ENCODE measurements at regions not wholly inside any gene's neighbourhood (a gene's known extent, or its start where the extent isn't known, plus 50 kb on each side); places are given as distances from the start of the nearest gene placed in this dataset.

DNA sequence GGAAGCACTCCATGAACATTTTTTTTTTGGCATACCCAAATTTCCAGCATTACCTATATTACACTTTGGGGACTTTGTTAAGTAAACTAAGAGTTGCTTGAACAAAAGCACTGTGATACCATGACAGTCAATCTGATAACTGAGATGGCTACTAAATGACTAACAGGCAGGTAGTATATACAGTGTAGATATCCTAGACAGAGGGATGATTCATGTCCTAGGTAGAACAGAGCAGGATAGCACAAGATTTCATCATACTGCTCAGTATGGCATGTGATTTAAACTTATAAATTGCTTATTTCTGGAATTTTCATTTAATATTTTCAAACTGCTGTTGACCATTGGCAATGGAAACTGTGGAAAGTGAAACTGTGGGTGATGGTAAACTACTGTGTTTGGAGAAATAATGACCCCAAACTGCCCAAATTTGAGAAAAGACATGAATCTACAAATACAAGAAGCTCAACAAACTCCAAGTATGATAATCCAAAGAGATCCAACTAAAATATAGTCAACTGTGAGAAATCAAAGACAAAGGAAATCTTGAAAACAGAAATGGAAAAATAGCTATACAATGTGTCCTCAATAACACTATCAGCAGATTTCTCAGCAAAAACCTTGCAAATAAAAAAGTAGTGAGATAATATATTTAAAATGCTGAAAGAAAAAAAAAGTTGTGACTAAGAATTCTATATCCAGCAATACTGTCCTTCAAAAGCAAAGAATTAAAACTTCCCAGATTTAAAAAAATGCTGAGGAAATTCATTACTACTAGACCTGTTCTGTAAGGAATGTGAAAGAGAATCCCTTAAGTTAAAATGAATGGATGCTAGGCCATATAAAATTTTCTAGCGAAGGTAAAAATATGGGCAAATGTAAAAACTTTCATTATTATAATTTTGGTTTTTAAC, 410.4 kb downstream of the DUSP10 start:
- no peaks in the 10 kb centered on the region for H3K9me2 ChIP-seq (ENCODE audit: low read depth, low read length)
- TF ChIP-seq, protein P1, sequence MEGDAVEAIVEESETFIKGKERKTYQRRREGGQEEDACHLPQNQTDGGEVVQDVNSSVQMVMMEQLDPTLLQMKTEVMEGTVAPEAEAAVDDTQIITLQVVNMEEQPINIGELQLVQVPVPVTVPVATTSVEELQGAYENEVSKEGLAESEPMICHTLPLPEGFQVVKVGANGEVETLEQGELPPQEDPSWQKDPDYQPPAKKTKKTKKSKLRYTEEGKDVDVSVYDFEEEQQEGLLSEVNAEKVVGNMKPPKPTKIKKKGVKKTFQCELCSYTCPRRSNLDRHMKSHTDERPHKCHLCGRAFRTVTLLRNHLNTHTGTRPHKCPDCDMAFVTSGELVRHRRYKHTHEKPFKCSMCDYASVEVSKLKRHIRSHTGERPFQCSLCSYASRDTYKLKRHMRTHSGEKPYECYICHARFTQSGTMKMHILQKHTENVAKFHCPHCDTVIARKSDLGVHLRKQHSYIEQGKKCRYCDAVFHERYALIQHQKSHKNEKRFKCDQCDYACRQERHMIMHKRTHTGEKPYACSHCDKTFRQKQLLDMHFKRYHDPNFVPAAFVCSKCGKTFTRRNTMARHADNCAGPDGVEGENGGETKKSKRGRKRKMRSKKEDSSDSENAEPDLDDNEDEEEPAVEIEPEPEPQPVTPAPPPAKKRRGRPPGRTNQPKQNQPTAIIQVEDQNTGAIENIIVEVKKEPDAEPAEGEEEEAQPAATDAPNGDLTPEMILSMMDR (IDR thresholded peaks at IDR 0.05; ENCODE audit: low read length): no peak
- no peak for TF ChIP-seq EZH2 (IDR thresholded peaks at IDR 0.05; ENCODE audit: borderline replicate concordance, low read length)

DNA sequence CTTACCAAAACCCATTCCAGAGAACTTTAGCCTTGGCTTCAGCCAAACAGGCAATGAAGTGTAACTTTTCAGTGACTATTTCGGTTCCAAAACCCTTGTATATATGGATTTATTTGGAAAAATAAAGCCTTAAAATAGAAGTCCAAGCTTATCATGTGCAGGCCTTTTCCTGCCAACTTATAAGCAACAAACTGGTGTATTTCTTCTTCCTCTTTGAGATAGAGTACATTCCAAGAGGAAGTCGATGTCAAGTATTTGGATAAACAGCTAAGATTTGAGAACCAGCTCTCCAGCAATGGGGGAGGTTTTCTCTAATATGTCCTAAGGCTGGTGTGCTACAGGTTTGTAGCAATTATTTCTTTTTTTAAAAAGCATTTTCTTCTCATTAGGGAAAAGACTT, 407.8 kb downstream of the DUSP10 start:
- Histone ChIP-seq H3K79me2 (ENCODE audit: insufficient read depth, low read length) (no peaks in the 10 kb centered on the region), H3K4me2 (ENCODE audit: low read length) (no peak overlapping the region), H3K9me2 (ENCODE audit: low read depth, low read length) (no peaks in the 10 kb centered on the region), H3K9ac (ENCODE audit: low read length) (no peak overlapping the region), H3K27me3 (ENCODE audit: insufficient read depth, low read length) (no peaks in the 10 kb centered on the region), H3F3A (ENCODE audit: insufficient read depth, low read length) (no peaks in the 10 kb centered on the region), H3K4me1 (ENCODE audit: insufficient read depth, low read length, severe bottlenecking) (no peaks in the 10 kb centered on the region), H3K27ac (ENCODE audit: low read depth, low read length, poor library complexity, severe bottlenecking) (no peak overlapping the region), H4K20me1 (ENCODE audit: insufficient read depth, low read length) (no peaks in the 10 kb centered on the region), H2AFZ (ENCODE audit: low read length) (no peak overlapping the region), H3K9me3 (ENCODE audit: low read length) (no peaks in the 10 kb centered on the region), H3K4me3 (ENCODE audit: low read depth, low read length, poor library complexity, severe bottlenecking) (no peak overlapping the region), H3K36me3 (ENCODE audit: insufficient read depth, low read length) (no peaks in the 10 kb centered on the region)
- TF ChIP-seq EZH2 (IDR thresholded peaks at IDR 0.05; ENCODE audit: borderline replicate concordance, low read length): no peak
- TF ChIP-seq, protein P1 (IDR thresholded peaks at IDR 0.05; ENCODE audit: low read length): no peak

More for the DNA sequence above, 410.4 kb downstream of the DUSP10 start:
- no peaks in the 10 kb centered on the region for H4K20me1 ChIP-seq (ENCODE audit: insufficient read depth, low read length)
- no peak overlapping the region for H3K9ac ChIP-seq (ENCODE audit: low read length)
- no peaks in the 10 kb centered on the region for H3F3A ChIP-seq (ENCODE audit: insufficient read depth, low read length)
- H3K27me3 ChIP-seq (ENCODE audit: insufficient read depth, low read length): no peaks in the 10 kb centered on the region
- H2AFZ ChIP-seq (ENCODE audit: low read length): no peak overlapping the region
- H3K4me3 ChIP-seq (ENCODE audit: low read depth, low read length, poor library complexity, severe bottlenecking): no peak overlapping the region
- H3K27ac ChIP-seq (ENCODE audit: low read depth, low read length, poor library complexity, severe bottlenecking): no peak overlapping the region
- no peaks in the 10 kb centered on the region for H3K9me3 ChIP-seq (ENCODE audit: low read length)
- no peaks in the 10 kb centered on the region for H3K79me2 ChIP-seq (ENCODE audit: insufficient read depth, low read length)
- H3K4me2 ChIP-seq (ENCODE audit: low read length): no peak overlapping the region
- H3K36me3 ChIP-seq (ENCODE audit: insufficient read depth, low read length): no peaks in the 10 kb centered on the region
- H3K4me1 ChIP-seq (ENCODE audit: insufficient read depth, low read length, severe bottlenecking): no peaks in the 10 kb centered on the region

DNA sequence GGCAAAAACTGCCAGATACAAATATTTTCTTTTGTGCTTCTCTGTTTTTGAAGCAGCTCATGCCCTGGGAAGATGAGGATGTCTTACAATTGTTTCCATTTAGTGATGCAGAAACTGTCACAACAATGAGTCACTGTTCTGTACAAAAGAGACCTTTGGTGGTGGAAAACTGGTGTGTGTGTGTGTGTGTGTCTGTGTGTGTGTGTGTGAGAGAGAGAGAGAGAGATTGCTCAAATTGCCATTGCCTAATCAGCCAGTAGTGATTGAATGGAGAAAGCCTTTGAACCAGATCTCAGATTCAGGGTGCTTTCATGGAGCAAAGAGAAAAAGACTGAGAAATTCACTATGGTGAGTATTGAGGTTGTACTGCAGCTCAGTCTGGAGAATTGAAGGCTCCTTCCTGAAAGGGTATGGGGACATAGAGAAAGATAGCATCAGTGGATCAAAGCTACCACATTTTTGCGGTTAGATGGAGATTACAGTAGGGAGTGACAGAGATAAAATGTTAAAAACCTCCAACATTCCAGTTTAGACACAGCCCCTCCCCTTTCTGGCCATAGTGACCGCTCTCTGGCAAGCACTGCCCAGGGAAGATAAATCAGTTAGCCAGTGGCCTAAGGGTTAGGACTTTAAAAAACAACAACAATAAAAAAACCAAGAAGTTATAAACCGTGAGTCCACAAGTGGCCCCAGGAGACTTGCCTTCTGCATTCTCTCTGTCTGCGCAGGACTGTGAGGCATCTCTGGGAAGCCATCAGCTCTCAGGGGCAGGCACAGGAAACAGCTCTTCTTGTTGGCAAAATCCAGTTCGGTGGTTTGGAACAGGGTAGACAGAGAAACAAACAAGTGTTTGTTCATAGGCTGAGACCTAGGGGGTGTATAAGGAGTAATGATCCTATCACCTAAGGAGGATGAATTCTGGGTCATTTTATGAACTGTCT, 406.5 kb downstream of the DUSP10 start:
- Histone ChIP-seq H2AFZ (ENCODE audit: low read length) (no peak overlapping the region), H3F3A (ENCODE audit: insufficient read depth, low read length) (no peaks in the 10 kb centered on the region), H3K4me1 (ENCODE audit: insufficient read depth, low read length, severe bottlenecking) (no peaks in the 10 kb centered on the region), H3K9me3 (ENCODE audit: low read length) (no peaks in the 10 kb centered on the region), H3K79me2 (ENCODE audit: insufficient read depth, low read length) (no peaks in the 10 kb centered on the region), H3K4me3 (ENCODE audit: low read depth, low read length, poor library complexity, severe bottlenecking) (no peak overlapping the region), H3K36me3 (ENCODE audit: insufficient read depth, low read length) (no peaks in the 10 kb centered on the region), H3K9ac (ENCODE audit: low read length) (no peak overlapping the region), H4K20me1 (ENCODE audit: insufficient read depth, low read length) (no peaks in the 10 kb centered on the region), H3K27me3 (ENCODE audit: insufficient read depth, low read length) (no peaks in the 10 kb centered on the region), H3K9me2 (ENCODE audit: low read depth, low read length) (no peaks in the 10 kb centered on the region), H3K4me2 (ENCODE audit: low read length) (no peak overlapping the region), H3K27ac (ENCODE audit: low read depth, low read length, poor library complexity, severe bottlenecking) (no peak overlapping the region)
- TF ChIP-seq, protein P1 (IDR thresholded peaks at IDR 0.05; ENCODE audit: low read length): no peak
- TF ChIP-seq EZH2 (IDR thresholded peaks at IDR 0.05; ENCODE audit: borderline replicate concordance, low read length): no peak
